GM12878 (cell line): ENCODE measurements at regions not wholly inside any gene's neighbourhood (a gene's known extent, or its start where the extent isn't known, plus 50 kb on each side); places are given as distances from the start of the nearest gene placed in this dataset.

Source experiments
- ATAC-seq: fragments of 200-7000 bp; cut with Tn5 transposase; 3 replicates; pipeline ENCODE4 v1.9.1; 2020; ENCODE audit warnings: mild to moderate bottlenecking, moderate library complexity
- BruUV-seq: library from RNA; stranded (reverse); fragments of 400-500 nt; replicated peaks from 2 replicates; lab custom pipeline; 2021; lab: Mats Ljungman, UMichigan
- CTCF ChIA-PET: fragments of 300-600 bp; sonication (Branson Sonifier 250); formaldehyde crosslinking; extraction: SDS; loops from one replicate; lab custom pipeline; 2021; ENCODE audit warnings: inconsistent platforms; lab: Yijun Ruan, JAX
- POLR2A ChIA-PET: fragments of 350-600 bp; formaldehyde crosslinking; extraction: SDS; loops from one replicate; lab custom pipeline; 2021; ENCODE audit warnings: inconsistent platforms; lab: Charles Lee
- RAD21 ChIA-PET: fragments of 300-600 bp; sonication (Branson Sonifier 250); formaldehyde crosslinking; loops from one replicate; lab custom pipeline; 2023; ENCODE audit warnings: antibody characterized with exemption; ENCODE audit not compliant: unreplicated experiment; lab: Charles Lee
- SMC1A ChIA-PET: fragments of 300-600 bp; sonication (Branson Sonifier 250); formaldehyde crosslinking; loops from one replicate; lab custom pipeline; 2023; ENCODE audit not compliant: unreplicated experiment, uncharacterized antibody; lab: Charles Lee
- DNase-seq: peaks from one replicate; pipeline ENCODE4 v3.0.0-alpha.2; 2011; ENCODE audit warnings: low read depth, low spot score
- FAIRE-seq: peaks from 3 replicates; lab custom pipeline; 2011; peaks lifted over from hg19 to GRCh38; lab: Jason Lieb, UNC
- H2AFZ ChIP-seq: 2 replicates; pipeline ENCODE4 v1.6.0; 2011; ENCODE audit warnings: low read depth, low read length, control low read depth; ENCODE audit not compliant: control insufficient read depth
- H3K27ac ChIP-seq: 2 replicates; pipeline ENCODE4 v1.5.1; 2011; ENCODE audit warnings: control low read depth; ENCODE audit not compliant: control insufficient read depth, insufficient read depth
- H3K27me3 ChIP-seq, 2 experiments: replicated peaks in 1 of 2; 2 replicates each; pipeline versions ENCODE4 v1.6.0 to v1.6.1; 2011; ENCODE audit warnings: low read length in 1 of 2; ENCODE audit not compliant: control insufficient read depth in 2 of 2, insufficient read depth in 2 of 2
- H3K36me3 ChIP-seq, 2 experiments: 2 replicates each; pipeline ENCODE4 v1.5.1; 2011; ENCODE audit warnings: low read length in 1 of 2; ENCODE audit not compliant: control insufficient read depth in 2 of 2, insufficient read depth in 2 of 2
- H3K4me1 ChIP-seq: 2 replicates; pipeline ENCODE4 v1.6.1; 2011; ENCODE audit warnings: mild to moderate bottlenecking, low read length, moderate library complexity, mixed read lengths; ENCODE audit not compliant: control insufficient read depth, insufficient read depth
- H3K4me2 ChIP-seq: 2 replicates; pipeline ENCODE4 v1.6.0; 2011; ENCODE audit warnings: control low read depth; ENCODE audit not compliant: control insufficient read depth, insufficient read depth
- H3K4me3 ChIP-seq: fragments of 200-600 bp; sonication (generic); 2 replicates; pipeline ENCODE4 v1.5.1; 2016
- H3K79me2 ChIP-seq: 2 replicates; pipeline ENCODE4 v1.6.0; 2011; ENCODE audit warnings: low read length; ENCODE audit not compliant: control insufficient read depth, insufficient read depth
- H3K9ac ChIP-seq: 2 replicates; pipeline ENCODE4 v1.8.0; 2011; ENCODE audit warnings: low read length, control low read depth, mixed read lengths; ENCODE audit not compliant: control insufficient read depth, insufficient read depth
- H3K9me3 ChIP-seq: replicated peaks from 3 replicates; pipeline ENCODE4 v1.5.1; 2011; ENCODE audit warnings: mild to moderate bottlenecking, low read length; ENCODE audit not compliant: control insufficient read depth, insufficient read depth
- H4K20me1 ChIP-seq: 2 replicates; pipeline ENCODE4 v1.6.0; 2011; ENCODE audit not compliant: control insufficient read depth, insufficient read depth
- ASH2L ChIP-seq: fragments of 300-600, 200-600 bp; sonication (generic); IDR thresholded peaks from 2 replicates; pipeline ENCODE4 v1.6.1; 2017; ENCODE audit warnings: low read depth, mild to moderate bottlenecking, borderline replicate concordance
- BCL11A ChIP-seq: IDR thresholded peaks from 2 replicates; pipeline ENCODE4 v1.6.1; 2011; ENCODE audit warnings: low read depth, low read length
- GABPA ChIP-seq: IDR thresholded peaks from 2 replicates; pipeline ENCODE4 v1.6.1; 2014; ENCODE audit warnings: antibody characterized with exemption, low read depth, mild to moderate bottlenecking, inconsistent platforms
- IKZF1 ChIP-seq: fragments of 450-650 bp; conservative IDR thresholded peaks from 2 replicates; pipeline ENCODE4 v1.6.1; 2017; ENCODE audit warnings: antibody characterized with exemption, mild to moderate bottlenecking
- LARP7 ChIP-seq: fragments of 450-650 bp; IDR thresholded peaks from 2 replicates; pipeline ENCODE4 v1.6.1; 2017; ENCODE audit warnings: mild to moderate bottlenecking
- PAX5 ChIP-seq: IDR thresholded peaks from 2 replicates; pipeline ENCODE4 v1.6.1; 2011; ENCODE audit warnings: low read depth, low read length, borderline replicate concordance
- RBBP5 ChIP-seq: fragments of 200-600 bp; sonication (generic); conservative IDR thresholded peaks from 2 replicates; pipeline ENCODE4 v1.6.1; 2016
- REST ChIP-seq: IDR thresholded peaks from 2 replicates; pipeline ENCODE4 v1.6.1; 2012; ENCODE audit warnings: mild to moderate bottlenecking, low read depth, low read length
- TARDBP ChIP-seq: IDR thresholded peaks from 2 replicates; pipeline ENCODE4 v1.6.1; 2016; ENCODE audit warnings: borderline replicate concordance
- ZBTB33 ChIP-seq: fragments of 450-650 bp; IDR thresholded peaks from 2 replicates; pipeline ENCODE4 v1.6.1; 2017; ENCODE audit warnings: mild to moderate bottlenecking
- WGBS: methylation state at CpG from one replicate; pipeline ENCODE4 v1.1.6; 2016; ENCODE audit warnings: low lambda C conversion rate; ENCODE audit not compliant: insufficient replicate concordance, insufficient coverage; ENCODE audit errors: missing lambda C conversion rate; 5-methylcytosine and 5-hydroxymethylcytosine counted together
- in situ Hi-C: fragments of 300-500 bp; cut with MboI; formaldehyde crosslinking; loops from 9 replicates; pipeline ENCODE4 v1.14.3; 2018; ENCODE audit warnings: mixed read lengths
- intact Hi-C: fragments of 100-400 bp; cut with micrococcal nuclease; formaldehyde crosslinking; loops from one replicate; pipeline ENCODE4 v1.14.2; 2022; ENCODE audit not compliant: unreplicated experiment
- TF ChIP-seq, protein P1 (sequence below): IDR thresholded peaks from 2 replicates; pipeline ENCODE4 v1.6.1; 2011; ENCODE audit warnings: mild to moderate bottlenecking, low read depth, low read length, moderate library complexity; ENCODE audit not compliant: insufficient replicate concordance
- TF ChIP-seq, protein P2 (sequence below): fragments of 450-650 bp; IDR thresholded peaks from 2 replicates; pipeline ENCODE4 v1.6.1; 2017; ENCODE audit warnings: mild to moderate bottlenecking, low read depth, inconsistent platforms; ENCODE audit not compliant: poor library complexity, severe bottlenecking

GRCh38 chr9:75602060-75602459, 288.4 kb upstream of the PCSK5 start (continued):
- TF ChIP-seq REST: no peak
- no peak for TF ChIP-seq GABPA
- no peak for TF ChIP-seq PAX5
- no peak for TF ChIP-seq BCL11A
- no peak for TF ChIP-seq RBBP5
- no peak for TF ChIP-seq IKZF1
- TF ChIP-seq, protein P1, sequence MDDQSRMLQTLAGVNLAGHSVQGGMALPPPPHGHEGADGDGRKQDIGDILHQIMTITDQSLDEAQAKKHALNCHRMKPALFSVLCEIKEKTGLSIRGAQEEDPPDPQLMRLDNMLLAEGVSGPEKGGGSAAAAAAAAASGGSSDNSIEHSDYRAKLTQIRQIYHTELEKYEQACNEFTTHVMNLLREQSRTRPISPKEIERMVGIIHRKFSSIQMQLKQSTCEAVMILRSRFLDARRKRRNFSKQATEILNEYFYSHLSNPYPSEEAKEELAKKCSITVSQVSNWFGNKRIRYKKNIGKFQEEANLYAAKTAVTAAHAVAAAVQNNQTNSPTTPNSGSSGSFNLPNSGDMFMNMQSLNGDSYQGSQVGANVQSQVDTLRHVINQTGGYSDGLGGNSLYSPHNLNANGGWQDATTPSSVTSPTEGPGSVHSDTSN: no peak
- TF ChIP-seq ASH2L: no peak
- no peak for TF ChIP-seq TARDBP

DNA sequence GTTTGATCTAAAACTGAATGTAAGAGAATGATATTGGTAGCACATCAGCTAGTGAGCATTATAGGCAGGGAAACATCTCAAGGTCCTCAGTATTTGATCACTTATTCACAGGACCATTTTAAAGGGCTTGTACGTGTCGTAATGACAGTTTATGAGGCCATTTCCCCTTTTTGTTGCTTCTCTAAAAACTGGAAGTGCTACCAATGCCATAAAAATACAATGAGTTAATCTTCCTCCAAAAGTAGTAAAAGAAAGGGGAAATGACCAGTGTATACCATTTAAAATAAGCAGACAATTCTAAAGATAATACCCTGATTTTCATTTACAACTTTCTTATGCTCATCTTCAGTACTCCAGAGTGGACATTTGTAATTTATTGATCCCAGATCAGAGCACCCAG, 285.8 kb upstream of the PCSK5 start:
- Histone ChIP-seq H3K36me3 (no peaks in the 10 kb centered on the region), H3K79me2 (no peaks in the 10 kb centered on the region), H4K20me1 (no peaks in the 10 kb centered on the region), H3K27ac (no peak overlapping the region), H3K4me3 (no peak overlapping the region), H3K9ac (no peak overlapping the region), H2AFZ (no peak overlapping the region), H3K4me2 (no peak overlapping the region), H3K4me1 (no peaks in the 10 kb centered on the region), H3K9me3 (no peaks in the 10 kb centered on the region), H3K27me3 (no peaks in the 10 kb centered on the region)
- in situ Hi-C loops: no loop called here
- no peak for ATAC-seq
- ChIA-PET RAD21 (no interaction called here), POLR2A (no interaction called here), SMC1A (interaction anchor here (1.6 kb wide), 1 partner anchor 10 kb away, joined by 4 read pairs; no protein-coding TSS in a partner anchor), CTCF (no interaction called here)
- no peak for FAIRE-seq
- no TSS peak for BruUV-seq
- WGBS: 10% methylated on average over 2 of the region's 2 CpGs
- intact Hi-C loops: no loop called here
- no peak for DNase-seq
- TF ChIP-seq, protein P2, sequence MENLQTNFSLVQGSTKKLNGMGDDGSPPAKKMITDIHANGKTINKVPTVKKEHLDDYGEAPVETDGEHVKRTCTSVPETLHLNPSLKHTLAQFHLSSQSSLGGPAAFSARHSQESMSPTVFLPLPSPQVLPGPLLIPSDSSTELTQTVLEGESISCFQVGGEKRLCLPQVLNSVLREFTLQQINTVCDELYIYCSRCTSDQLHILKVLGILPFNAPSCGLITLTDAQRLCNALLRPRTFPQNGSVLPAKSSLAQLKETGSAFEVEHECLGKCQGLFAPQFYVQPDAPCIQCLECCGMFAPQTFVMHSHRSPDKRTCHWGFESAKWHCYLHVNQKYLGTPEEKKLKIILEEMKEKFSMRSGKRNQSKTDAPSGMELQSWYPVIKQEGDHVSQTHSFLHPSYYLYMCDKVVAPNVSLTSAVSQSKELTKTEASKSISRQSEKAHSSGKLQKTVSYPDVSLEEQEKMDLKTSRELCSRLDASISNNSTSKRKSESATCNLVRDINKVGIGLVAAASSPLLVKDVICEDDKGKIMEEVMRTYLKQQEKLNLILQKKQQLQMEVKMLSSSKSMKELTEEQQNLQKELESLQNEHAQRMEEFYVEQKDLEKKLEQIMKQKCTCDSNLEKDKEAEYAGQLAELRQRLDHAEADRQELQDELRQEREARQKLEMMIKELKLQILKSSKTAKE: no peak
- TF ChIP-seq ZBTB33 (no peak), LARP7 (no peak)
